ENCODE measurements at regions not wholly inside any gene's neighbourhood (a gene's known extent, or its start where the extent isn't known, plus 50 kb on each side); places are given as distances from the start of the nearest gene placed in this dataset.

DNA sequence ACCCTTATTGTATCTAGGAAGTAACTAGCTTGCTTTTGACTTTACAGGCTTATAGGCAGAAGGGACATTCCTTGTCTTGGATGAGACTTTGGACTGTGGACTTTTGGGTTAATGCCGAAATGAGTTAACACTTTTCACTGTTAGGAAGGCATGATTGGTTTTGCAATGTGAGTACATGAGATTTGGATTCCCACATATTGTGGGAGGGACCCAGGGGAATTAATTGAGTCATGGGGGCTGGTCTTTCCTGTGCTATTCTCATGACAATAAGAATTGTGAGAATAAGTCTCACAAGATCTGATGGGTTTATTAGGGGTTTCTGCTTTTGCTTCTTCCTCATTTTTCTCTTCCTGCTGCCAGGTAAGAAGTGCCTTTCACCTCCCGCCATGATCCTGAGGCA, 417.5 kb downstream of the HINT1 start:
- TF ChIP-seq POLR2A (IDR thresholded peaks at IDR 0.05; ENCODE audit: low read depth, low read length): no peak
- no peak for TF ChIP-seq POLR2AphosphoS5 (IDR thresholded peaks at IDR 0.05; ENCODE audit: low read depth, low read length)
- TF ChIP-seq TAF1 (IDR thresholded peaks at IDR 0.05; ENCODE audit: borderline replicate concordance, low read depth, low read length): no peak
